ENCODE measurements at regions not wholly inside any gene's neighbourhood (a gene's known extent, or its start where the extent isn't known, plus 50 kb on each side); places are given as distances from the start of the nearest gene placed in this dataset.

DNA sequence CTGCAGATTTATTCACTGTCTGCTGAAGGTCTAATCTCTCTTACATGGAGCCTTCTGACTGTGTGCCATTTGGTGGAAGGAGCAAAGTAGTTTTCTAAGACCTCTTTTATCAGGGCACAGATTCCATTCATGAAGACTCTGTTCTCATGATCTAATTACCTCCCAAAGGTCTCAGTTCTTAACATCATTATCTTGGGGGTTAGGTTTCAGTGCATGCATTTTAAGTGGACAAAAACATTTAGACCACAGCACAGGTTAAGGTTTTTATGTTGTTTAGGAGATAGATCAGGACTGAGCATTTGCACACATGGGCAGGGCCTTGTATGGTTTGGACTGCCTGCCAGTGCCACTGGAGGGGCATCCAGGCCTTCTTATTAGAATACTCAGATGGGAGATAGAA lies 746.1 kb downstream of the C12orf50 start:
- Histone ChIP-seq H3K9me3 (no peaks in the 10 kb centered on the region), H3K4me1 (no peaks in the 10 kb centered on the region), H3K27ac (no peak overlapping the region), H3K36me3 (no peaks in the 10 kb centered on the region), H3K27me3 (ENCODE audit: low read depth) (no peaks in the 10 kb centered on the region), H3K4me3 (no peak overlapping the region)
- ATAC-seq (no peak), DNase-seq (no peak)
- TF ChIP-seq, protein P1, sequence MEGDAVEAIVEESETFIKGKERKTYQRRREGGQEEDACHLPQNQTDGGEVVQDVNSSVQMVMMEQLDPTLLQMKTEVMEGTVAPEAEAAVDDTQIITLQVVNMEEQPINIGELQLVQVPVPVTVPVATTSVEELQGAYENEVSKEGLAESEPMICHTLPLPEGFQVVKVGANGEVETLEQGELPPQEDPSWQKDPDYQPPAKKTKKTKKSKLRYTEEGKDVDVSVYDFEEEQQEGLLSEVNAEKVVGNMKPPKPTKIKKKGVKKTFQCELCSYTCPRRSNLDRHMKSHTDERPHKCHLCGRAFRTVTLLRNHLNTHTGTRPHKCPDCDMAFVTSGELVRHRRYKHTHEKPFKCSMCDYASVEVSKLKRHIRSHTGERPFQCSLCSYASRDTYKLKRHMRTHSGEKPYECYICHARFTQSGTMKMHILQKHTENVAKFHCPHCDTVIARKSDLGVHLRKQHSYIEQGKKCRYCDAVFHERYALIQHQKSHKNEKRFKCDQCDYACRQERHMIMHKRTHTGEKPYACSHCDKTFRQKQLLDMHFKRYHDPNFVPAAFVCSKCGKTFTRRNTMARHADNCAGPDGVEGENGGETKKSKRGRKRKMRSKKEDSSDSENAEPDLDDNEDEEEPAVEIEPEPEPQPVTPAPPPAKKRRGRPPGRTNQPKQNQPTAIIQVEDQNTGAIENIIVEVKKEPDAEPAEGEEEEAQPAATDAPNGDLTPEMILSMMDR (IDR thresholded peaks at IDR 0.05): no peak
- intact Hi-C loops (cut with DNase I): no loop called here

DNA sequence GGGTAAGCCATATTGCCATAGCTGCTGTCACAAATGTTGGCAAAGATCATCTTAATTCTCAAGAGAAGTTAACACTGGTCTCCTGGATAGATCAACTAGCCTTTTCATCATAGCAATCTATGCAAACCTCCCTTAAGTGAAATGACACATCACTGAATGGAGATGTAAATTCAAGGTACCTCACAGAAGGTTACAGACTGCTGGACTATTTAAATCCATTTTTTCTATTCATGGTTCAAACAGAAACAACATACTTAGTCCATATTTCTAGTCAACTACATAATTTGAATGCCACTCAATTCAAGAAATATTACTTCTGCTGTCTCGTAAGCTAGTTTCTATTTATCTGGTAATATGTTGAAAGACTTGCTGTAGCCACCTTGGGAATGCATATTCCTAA lies 748.3 kb downstream of the C12orf50 start:
- TF ChIP-seq, protein P1 (IDR thresholded peaks at IDR 0.05): no peak
- Histone ChIP-seq H3K9me3 (no peaks in the 10 kb centered on the region), H3K4me1 (no peaks in the 10 kb centered on the region), H3K36me3 (no peaks in the 10 kb centered on the region), H3K27ac (no peak overlapping the region), H3K4me3 (no peak overlapping the region), H3K27me3 (ENCODE audit: low read depth) (no peaks in the 10 kb centered on the region)
- intact Hi-C loops (cut with DNase I): no loop called here
- DNase-seq (no peak), ATAC-seq (no peak)

DNA sequence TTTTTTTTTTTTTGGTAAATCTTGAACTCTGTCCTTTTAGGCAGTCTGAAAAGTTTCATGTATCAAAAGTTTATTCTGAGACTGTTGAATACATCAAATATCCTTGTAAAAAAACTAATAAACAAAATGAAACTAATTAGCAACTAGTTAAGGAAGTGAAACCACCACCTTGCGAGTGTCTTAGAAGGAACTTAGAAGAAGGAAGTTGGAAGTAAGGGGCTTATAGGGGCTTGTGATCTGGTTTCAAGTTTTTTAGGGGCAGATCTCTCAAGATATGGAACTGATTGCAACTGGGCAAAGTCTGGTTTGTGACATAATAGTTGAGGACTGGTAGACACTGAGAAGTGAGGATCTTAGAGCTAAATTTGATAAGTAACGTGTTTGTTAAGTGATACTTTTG lies 748.8 kb downstream of the C12orf50 start:
- H3K4me1 ChIP-seq: no peaks in the 10 kb centered on the region
- intact Hi-C loops (cut with DNase I): no loop called here

DNA sequence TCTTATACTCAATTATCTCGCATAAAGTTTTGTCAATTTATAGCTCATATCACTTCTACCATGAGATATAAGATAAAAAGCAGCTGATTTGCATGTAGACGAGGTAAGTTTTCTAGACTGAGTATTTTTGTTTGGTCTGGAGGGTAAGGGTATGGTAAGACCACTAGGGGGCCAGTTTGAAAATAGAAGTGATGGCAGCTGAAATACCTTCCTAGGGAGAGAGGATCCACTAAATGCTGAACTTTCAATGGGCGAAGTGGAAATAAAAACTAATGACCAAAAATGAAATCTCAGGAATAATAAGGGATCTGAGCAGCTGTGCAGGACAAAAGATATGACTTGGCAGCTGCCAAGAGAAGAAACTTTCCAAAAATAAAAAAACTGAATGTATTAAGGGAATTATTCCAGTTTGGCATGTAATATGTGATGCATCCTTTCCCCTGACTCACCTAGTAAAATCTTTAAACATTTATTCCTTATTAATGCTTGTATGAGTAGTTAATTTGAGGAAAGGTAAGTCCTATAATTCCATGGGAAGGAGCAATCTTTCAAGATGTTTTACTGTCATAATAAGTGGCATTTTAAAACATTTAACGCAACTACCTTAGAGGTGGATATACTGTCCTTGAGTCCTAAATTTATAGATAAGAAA lies 754.5 kb downstream of the C12orf50 start:
- DNase-seq (no peak), ATAC-seq (no peak)
- no peaks in the 10 kb centered on the region for H3K4me1 ChIP-seq
- intact Hi-C loops (cut with DNase I): no loop called here
- TF ChIP-seq, protein P1 (IDR thresholded peaks at IDR 0.05): peak; percentile 33
- H3K27ac ChIP-seq: no peak overlapping the region
- no peaks in the 10 kb centered on the region for H3K9me3 ChIP-seq
- no peaks in the 10 kb centered on the region for H3K27me3 ChIP-seq (ENCODE audit: low read depth)
- no peak overlapping the region for H3K4me3 ChIP-seq
- H3K36me3 ChIP-seq: no peaks in the 10 kb centered on the region

More for the DNA sequence above, 748.8 kb downstream of the C12orf50 start:
- H3K9me3 ChIP-seq: no peaks in the 10 kb centered on the region
- H3K27me3 ChIP-seq (ENCODE audit: low read depth): no peaks in the 10 kb centered on the region
- DNase-seq: no peak
- TF ChIP-seq, protein P1 (IDR thresholded peaks at IDR 0.05): no peak
- no peak overlapping the region for H3K4me3 ChIP-seq
- H3K27ac ChIP-seq: no peak overlapping the region
- H3K36me3 ChIP-seq: no peaks in the 10 kb centered on the region
- no peak for ATAC-seq

DNA sequence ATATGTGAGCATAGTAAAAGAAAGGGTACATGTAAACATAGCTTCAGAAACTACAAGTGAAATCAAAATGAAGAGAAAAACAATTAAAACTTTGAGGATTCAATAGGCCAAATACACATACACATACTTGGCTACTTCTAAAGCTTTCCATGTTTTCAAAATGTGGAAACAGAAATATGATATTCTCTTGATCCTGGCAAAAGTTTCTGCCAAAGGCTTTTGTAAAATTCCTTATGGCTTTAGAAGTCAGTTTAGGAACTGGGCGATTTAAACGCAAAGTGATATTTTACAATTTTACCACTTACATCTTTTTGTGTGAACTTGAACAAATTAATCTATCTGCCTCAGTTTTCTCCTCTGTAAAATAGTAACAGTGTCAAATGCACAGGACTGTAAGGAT lies 756.4 kb downstream of the C12orf50 start:
- DNase-seq: no peak
- intact Hi-C loops (cut with DNase I): no loop called here

More for the DNA sequence above, 756.4 kb downstream of the C12orf50 start:
- Histone ChIP-seq H3K27ac (no peak overlapping the region), H3K4me3 (no peak overlapping the region), H3K9me3 (no peaks in the 10 kb centered on the region), H3K36me3 (no peaks in the 10 kb centered on the region), H3K27me3 (ENCODE audit: low read depth) (no peaks in the 10 kb centered on the region), H3K4me1 (no peaks in the 10 kb centered on the region)
- ATAC-seq: no peak
- TF ChIP-seq, protein P1 (IDR thresholded peaks at IDR 0.05): no peak
